SIG-M5 treated with dmso at 0.1 percent for 504 hours (cell line): ENCODE measurements at regions not wholly inside any gene's neighbourhood (a gene's known extent, or its start where the extent isn't known, plus 50 kb on each side); places are given as distances from the start of the nearest gene placed in this dataset.
"Not testable (repeated sequence)": the region's sequence is repeated elsewhere in the genome, so short reads cannot be mapped to it uniquely, and the experiment has no call there.

Source experiments
- DNase-seq: peaks from one replicate; lab custom pipeline; 2025; ENCODE audit not compliant: unreplicated experiment; lab: John Stamatoyannopoulos, UW

DNA sequence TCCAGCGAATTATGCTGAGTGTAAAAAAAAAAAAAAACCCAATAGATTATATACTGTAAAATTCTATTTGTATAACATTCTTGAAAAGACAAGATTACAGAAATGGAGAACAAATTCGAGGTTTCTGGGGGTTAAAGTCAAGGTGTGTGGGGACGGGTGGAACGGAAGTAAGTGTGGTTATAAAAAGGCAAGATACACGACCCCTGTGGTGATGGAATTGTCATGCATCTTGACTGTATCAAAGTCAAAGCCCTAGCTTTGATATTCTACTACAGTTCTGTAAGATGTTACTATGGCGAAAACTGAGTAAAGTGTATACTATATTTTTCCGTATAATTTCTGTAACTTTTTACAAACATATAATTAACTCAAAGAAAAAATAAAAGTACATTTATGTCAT lies 718.2 kb upstream of the PCDH15 start:
- no peak for DNase-seq

DNA sequence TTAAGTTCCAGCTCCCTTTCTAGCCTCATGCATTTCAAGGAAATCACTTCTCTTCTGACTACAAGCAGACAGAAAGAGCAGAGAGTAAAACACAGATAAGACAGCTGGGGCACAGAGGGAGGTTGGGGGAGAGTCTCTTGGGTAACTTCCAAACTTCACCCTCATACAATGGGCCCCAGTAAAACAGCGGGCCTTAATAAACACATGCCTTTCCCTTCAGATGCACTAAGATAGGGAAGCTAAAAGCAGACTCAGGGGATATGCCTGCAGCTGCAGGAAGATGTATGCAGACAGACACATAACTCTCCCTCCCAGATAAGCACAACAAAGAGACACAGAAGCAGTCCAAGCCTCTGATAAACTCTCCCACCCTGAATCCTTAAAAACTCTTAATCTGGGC lies 717.4 kb upstream of the PCDH15 start:
- not testable (repeated sequence) for DNase-seq

DNA sequence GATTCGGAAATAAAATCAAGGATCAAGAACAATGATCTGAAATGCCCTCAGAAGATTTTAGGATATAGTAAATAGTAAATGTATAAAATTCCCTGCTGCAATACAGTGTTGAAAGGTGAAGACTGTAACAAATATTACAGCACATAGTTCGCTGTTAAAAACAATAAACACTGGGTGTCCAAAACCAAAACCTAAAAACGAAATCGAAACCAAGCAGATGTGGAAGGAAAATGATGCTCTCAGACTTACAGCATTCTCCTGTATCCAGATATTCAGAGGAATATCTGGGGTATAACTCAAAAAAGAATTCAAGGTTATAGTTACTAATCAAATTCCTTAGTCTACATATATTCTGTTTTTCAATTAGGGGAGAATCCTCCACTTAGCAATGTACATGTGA lies 708.1 kb upstream of the PCDH15 start:
- DNase-seq, result no peak

DNA sequence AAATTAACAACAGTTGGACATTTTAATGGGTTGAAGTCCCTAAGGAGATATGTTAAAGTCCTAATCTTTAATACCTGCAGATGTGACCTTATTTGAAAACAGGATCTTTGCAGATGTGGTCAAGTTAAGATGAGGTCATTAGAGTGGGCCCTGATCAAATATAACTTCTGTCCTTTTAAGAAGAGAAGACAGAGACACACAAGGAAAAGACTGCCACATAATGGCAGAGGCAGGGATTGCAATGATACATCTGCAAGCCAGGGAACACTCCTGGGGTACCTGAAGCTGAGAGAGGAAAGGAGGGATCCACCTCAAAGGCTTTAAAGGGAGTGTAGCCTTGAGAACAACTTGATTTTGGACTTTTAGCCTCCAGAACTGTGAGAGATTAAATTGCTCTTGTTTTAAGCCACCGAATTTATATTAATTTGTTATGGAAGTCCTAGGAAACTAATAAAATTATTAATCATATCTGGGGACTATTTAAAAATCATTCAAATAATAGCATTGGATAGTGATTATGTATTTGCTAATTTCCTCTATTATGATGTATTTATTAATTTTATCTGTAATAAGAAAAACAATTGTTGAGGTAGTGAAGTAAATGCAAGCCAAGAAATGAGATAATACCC lies 700.0 kb upstream of the PCDH15 start:
- peak; percentile 6 for DNase-seq

DNA sequence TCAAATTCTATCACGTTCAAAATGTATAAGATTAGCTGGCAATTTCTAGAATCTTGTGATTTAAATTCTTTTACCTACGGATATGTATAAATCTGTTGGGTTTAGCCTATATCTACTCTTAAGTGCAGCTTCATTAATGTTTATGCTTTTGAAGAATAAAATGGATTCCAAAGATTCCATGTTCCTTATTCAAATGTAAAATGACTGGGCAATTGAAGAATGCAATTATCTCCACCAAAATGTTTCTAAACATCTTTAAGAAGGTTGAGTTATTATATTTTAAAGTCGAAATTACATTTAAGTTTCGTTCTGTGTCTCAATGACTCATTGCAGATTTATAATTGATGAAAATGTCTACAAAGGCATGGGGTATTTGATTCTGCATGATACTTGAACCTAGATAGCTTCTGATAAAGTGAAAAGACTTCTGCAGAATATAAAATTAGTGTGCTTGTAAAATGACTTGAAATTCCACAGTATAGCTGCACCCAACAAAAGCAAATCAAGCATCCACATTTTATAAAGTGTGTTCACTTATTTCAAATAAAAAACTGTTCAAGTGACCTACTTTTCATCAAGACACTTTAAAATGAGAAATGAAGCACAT lies 697.0 kb upstream of the PCDH15 start:
- no peak for DNase-seq

DNA sequence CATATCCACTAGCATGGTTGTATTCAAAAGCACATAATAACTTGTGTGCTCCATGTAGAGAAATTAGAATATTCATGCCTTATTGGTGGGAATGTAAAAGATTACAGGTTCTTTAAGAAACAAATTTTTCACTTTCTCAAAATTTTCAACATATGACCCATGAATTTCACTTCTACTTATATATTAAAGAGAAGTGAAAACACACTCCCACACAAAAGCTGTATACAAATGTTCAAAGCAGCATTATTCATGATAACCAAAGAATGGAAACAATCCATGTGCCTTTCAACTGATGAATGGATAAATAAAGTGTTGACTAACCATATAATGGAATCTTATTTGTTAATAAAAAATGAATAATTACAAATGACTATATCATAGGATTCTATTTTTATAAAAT lies 694.5 kb upstream of the PCDH15 start:
- DNase-seq, result no peak

DNA sequence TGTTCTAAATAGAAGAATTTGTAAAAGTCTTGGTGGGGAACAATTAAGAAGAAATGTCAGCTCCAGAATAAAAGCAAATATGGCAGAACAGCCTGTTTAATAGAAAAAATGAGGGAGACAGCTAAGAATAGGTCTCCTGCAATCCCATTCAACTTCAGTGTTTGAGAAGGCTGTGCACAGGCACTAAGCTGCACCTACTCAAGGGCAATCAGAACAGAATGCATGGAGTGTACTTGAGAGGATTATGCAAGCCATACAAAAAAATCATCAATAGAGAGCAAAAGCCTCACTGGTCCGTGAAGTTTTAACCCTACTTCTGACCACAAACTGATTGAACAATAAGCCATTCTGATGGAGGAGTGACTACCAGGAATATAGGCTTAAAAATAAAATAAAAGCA lies 690.7 kb upstream of the PCDH15 start:
- DNase-seq, result no peak

DNA sequence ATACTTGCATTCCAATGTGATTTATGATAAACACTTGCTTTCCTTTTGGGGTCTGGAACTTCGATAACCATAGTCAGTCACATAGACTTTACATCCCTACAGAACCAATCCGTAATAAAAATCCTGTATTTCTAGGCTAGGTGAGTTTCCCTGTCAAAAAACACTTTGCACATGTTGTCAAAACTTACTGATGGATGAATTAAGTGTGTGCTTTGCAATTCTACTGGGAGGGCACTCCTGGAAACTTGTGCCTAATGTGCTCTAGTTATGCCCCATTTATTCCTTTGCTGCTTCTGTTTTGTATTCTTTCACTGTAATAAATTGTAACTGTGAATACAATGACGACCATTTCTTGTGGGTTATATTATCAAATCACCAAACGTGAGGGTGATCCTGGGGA lies 684.8 kb upstream of the PCDH15 start:
- no peak for DNase-seq

DNA sequence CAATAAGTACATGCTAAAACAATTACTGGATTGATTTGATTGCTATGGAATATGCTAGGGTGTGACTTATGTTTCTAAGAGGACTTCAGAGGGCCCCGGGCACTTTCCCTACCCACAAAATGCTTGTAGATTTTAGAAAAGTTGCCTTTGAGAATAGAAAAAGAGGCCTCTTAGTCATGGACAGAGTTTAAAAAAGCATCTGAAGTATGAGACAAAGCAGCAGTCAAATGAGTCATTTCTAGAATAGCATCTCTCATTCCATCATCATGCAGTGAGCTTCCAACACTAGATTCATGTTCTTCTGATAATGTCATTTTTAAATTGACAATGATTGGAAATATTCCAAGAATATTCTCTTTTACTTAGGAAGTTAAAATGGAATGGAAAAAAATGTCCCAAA lies 675.1 kb upstream of the PCDH15 start:
- DNase-seq, result no peak

DNA sequence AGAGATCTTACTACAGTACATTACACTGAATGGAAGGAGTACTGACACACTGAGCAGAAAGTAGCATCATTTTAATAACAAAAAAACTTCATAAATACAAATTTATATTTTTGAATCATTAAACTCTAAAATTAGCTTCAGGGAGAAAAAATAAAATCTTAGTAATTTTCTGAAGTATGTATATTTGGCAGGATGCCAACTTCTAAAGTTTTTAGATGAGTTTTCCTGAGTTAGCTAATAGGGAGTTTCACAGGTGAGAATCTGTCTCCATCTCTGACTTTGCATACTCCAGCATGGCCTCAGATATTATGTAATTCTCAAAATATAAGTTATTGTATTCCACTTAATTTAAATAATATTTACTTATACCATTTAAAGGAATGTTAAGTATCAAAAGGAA lies 673.2 kb upstream of the PCDH15 start:
- no peak for DNase-seq

DNA sequence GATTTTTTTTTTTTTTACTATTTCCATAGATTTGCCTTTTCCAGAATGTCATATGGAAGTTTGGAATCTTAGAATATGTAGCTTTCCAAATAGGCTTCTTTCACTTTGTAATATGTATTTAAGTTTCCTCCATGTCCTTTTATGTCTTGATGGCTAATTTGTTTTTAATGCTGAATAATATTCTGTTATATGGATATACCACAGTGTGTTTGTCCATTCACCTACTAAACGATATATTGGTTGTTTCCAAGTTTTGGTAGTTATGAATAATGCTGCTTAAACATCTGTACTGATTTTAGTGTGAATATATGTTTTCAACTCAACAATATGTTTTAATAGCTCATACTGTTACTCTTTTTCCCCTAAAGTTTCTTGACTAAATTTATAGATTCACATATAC lies 669.8 kb upstream of the PCDH15 start:
- no peak for DNase-seq

DNA sequence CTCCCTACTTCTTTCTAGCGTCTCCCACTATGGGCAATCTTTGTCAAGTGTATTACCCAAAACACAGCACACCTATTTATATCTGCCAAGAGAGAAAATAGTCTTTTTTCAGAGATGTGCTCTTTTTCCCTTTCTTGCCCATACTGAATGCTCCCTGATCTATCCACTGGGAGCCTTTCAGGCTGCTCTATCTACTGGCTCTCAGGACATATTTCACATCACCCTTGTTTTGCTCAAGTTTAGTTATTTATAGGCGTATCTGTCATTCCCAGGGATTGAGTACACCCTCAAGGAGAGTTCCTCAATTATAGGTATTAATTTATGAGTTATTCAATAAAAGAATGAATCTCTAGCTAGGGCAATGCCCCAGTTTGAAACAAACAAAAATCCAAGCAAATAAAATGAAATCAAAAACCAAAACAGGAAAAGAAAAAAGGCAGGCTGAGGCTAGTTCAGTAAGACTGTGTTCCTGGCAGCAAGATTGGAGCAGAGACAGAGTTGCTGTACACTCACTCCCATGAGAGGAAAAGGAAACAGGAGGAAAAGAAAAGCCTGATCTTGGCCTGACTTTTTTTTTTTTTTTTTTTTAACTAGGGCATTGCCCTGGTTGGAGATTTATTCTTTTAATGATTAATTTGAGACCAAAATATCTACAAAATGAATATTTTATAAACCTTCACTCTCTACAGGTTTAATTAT lies 665.9 kb upstream of the PCDH15 start:
- no peak for DNase-seq

DNA sequence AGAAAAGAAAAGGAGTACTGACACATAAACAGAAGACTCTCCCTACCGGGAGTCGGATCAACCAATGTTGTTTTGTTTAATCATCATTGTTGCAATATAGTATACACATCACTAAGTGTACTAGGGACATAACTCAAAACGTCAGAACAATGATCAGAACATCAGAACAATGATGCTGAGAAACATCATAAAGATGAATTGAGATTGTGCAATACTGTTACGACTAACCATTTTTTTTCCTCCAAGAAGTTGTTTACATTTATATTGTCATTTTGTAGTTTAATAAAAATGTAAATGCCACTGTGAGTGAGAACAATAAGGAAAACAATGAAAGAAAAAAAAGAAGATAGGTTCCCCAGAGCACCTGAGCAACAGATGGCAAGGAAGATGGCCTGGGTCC lies 663.1 kb upstream of the PCDH15 start:
- no peak for DNase-seq

DNA sequence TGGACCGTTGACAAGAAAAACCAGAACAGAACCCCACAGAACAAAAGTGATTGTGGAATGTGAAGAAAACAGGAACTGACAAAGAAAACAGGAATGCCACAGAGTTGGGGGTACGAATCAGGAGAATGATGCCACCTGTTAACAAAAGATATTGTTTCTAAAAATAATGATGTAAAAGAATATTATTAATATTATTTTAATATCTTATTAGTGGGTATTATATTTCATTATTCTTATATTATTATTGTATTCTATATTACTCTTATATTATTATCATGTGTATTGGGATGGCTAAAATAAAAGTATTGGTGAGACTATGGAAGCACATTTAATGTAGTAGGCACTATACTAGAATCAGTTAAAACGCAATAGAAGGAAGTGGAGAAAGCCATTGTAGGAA lies 659.0 kb upstream of the PCDH15 start:
- DNase-seq, result no peak

DNA sequence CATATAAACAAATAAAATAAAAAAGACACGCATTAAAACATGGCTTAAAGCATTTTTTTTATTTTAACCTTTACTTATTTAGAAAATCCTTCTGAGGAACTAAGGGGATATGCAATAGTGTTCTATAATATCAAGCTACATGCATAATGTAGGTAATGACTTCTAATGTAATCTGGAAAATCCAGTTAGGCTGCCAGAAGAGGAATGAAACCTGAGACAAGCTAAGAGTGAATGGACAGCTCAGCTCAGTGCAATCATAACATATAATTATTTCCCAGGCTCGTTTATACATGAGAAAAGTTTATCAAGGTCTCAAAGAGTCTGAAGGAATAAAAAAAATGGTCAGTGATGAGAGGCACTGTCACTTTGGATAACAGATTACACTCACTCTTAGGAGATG lies 649.0 kb upstream of the PCDH15 start:
- DNase-seq, result peak; percentile 0

DNA sequence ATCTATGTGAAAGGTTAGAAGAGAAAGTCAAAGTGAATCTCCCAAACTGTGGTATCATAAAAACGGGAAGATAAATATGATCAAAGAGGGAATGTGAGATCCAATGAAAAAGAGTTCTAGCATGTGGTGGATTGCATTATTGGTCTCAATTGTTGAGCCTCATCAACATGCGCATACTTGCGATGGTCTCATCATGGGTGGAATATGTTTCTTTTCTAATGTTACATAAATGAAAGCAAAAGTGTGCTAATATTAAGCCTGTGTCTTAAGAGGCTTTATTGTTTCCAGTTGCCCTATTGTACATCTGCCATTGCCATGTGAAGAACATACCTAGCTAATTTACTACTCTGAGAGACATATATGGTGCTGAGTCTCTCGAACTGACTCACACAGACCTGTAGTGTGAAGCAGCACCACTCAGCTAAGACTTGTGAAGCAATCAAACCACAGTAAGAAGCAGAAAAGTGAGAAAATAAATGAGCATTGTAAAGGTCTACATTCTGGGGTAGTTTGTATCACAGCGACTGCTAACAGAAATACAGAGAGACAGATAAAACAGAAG lies 645.5 kb upstream of the PCDH15 start:
- DNase-seq, result no peak

DNA sequence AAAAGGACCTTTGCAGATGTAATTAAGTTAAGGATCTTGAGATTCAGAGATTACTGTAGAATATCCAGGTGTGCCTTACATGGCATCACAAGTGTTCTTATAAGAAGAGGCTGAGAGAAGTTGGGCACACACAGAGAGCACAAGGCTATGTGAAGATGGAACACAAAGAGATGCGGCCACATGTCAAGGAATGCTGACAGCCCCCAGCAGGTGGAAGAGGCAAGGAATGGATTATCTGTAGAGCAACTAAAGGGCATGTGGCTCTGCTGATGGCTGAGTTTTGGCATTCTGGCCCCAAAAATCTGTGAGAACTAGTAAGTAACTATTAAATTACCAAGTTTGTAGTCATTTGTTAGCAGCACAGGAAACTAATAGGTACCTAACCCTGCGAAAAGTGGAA lies 640.7 kb upstream of the PCDH15 start:
- DNase-seq, result no peak

DNA sequence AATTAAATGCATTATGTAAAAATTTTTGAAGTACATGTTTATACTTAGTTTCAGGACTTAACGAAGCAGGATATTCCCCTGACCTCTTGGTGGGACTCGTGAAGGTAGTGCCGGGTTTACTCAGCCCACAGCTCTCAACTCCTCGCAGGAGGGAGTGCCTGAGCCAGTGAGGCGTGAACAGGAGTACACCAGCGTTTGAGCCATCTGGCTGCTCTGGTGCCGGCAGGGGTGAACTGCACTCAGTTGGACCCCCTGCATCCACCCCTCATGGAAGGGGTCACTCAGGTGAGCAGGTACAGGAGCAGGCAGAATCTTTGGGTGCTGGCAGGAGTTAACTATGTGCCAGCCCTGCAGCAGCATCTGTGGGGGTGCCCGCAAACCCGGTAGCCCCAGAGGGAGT lies 625.1 kb upstream of the PCDH15 start:
- no peak for DNase-seq

DNA sequence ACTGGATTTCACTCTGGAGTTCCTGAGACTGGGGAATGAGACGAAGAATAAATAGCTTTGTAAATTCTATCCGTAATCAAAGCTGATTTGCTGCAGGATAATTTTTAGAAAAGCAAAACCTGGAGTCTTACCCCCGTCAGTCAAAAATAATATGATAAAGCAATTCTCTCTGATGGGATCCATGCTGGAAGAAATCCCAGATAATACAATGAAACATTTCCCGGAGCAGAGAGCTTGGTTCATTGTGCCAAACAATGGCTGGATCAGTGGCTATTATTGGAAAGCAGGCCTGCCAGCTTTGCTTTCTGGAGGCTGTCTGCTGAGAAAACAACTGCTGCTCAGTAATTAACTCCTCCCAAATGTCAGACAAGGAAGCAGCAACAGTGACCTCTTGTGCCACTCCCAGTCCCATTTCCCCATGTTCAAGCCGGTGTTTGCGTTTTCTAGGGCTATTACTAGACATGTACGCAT lies 609.4 kb upstream of the PCDH15 start:
- no peak for DNase-seq

DNA sequence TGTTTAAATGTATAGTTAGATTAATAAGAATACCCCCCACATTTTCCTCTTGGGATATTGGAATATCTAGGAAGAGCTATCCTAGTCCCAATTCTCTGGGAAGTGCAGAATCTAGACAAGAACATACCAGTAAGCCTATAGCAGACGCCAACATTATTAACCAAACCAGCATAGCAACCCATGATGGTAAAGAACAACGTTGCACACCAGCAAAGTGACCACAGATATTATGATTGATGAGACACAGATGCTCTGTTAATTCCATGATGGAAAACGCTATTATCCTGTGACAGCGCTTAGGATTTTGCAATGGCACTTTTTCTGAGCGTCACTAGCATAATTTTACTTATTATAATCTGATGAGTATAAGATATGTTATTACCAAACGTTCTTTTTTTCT lies 603.1 kb upstream of the PCDH15 start:
- DNase-seq, result no peak

DNA sequence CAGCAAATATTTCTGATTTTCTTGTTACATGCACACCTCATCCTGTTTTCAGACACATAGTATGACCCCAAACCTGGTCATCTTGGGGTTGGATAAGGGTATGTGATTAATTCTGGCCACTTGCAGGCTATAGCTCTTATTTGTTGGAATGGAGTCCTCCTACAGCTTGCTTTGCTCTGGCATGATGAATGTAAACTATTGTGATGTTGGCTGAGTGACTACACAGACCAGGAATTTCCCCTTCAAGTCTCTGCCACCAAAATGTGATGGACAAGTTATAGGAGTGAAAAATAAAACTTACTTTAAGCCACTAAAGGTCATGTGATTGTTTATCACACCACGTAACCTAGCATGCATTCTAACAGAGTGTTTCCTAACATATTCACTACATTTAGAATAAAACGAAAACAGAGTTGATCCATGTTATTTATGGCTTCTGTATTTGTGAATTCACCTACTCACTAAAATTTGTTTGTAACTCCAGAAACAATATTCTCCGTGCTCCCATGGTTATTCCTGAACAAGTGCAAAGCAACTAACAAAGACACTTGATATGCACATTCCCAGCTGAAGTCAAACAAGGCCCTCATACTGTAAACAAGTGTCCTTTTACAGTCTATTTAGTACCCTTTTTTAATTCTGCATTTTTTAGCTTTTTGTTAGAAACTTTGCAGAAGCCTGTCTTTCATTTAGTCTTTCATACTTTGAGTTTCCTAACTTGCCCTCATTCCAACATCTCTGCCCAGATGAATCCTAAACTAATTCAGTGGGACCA lies 599.2 kb upstream of the PCDH15 start:
- DNase-seq, result no peak

DNA sequence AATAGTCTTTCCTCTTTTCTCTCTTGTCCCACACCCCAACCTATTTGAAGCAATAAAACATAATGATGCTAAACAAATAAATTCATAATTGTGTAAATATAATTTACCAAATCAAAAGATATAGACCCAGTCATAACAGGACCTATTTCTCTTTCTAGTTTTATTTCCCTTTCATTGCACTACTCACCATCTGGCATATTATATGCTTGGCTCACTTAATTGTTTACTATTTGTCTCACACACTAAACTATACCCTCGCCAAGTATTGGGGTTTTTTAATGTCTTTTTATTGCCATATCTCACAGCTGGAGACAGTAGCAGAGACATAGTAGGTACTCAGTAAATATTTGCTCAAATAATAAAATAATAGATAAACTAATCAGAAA lies 597.5 kb upstream of the PCDH15 start:
- DNase-seq, result no peak
